Keratinocyte (primary cell): ENCODE measurements at regions not wholly inside any gene's neighbourhood (a gene's known extent, or its start where the extent isn't known, plus 50 kb on each side); places are given as distances from the start of the nearest gene placed in this dataset.

ENCODE experiments used
- CTCF ChIP-seq, 3 experiments: IDR thresholded peaks in 1 of 3; conservative IDR thresholded peaks in 1 of 3; optimal IDR thresholded peaks in 1 of 3; 2 replicates in 2 of 3; 3 replicates in 1 of 3; pipeline versions ENCODE3 to v1.5.1; 2011; ENCODE audit warnings: low read length in 3 of 3, mild to moderate bottlenecking in 3 of 3, moderate library complexity in 2 of 3, control low read depth in 1 of 3, inconsistent platforms in 1 of 3; ENCODE audit not compliant: insufficient read depth in 2 of 3; ENCODE audit errors: extremely low read depth in 1 of 3
- EZH2 ChIP-seq: IDR thresholded peaks from one replicate; pipeline ENCODE4 v1.6.1; 2012; ENCODE audit warnings: inconsistent platforms, mild to moderate bottlenecking, low read length, moderate library complexity

- TF ChIP-seq EZH2 (no peak), CTCF (optimal IDR thresholded peaks at IDR 0.05 in 1 of 3, IDR thresholded peaks at IDR 0.05 in 1 of 3, conservative IDR thresholded peaks at IDR 0.05 in 1 of 3; ENCODE audit: extremely low read depth in 1 of 3, insufficient read depth in 2 of 3, low read length in 3 of 3) (no peak)
Observed at GRCh38 chr7:18087687-18088078, 60.0 kb upstream of the PRPS1L1 start.
